C4-2B (cell line): ENCODE measurements at regions not wholly inside any gene's neighbourhood (a gene's known extent, or its start where the extent isn't known, plus 50 kb on each side); places are given as distances from the start of the nearest gene placed in this dataset.

Source experiments
- CTCF ChIP-seq: fragments of 450-650 bp; conservative IDR thresholded peaks from 2 replicates; pipeline ENCODE4 v1.5.1; 2017; ENCODE audit warnings: mild to moderate bottlenecking
- ZFX ChIP-seq: fragments of 450-650 bp; IDR thresholded peaks from 2 replicates; pipeline ENCODE4 v1.6.1; 2017

GRCh38 chr10:47189802-47190201 is 110.2 kb upstream of the GDF10 start:
- TF ChIP-seq CTCF: no peak
- no peak for TF ChIP-seq ZFX
